SKM-1 (cell line): ENCODE measurements at regions not wholly inside any gene's neighbourhood (a gene's known extent, or its start where the extent isn't known, plus 50 kb on each side); places are given as distances from the start of the nearest gene placed in this dataset.

Experiments used
- DNase-seq: peaks from one replicate; lab custom pipeline; 2025; ENCODE audit not compliant: unreplicated experiment; lab: John Stamatoyannopoulos, UW

DNA sequence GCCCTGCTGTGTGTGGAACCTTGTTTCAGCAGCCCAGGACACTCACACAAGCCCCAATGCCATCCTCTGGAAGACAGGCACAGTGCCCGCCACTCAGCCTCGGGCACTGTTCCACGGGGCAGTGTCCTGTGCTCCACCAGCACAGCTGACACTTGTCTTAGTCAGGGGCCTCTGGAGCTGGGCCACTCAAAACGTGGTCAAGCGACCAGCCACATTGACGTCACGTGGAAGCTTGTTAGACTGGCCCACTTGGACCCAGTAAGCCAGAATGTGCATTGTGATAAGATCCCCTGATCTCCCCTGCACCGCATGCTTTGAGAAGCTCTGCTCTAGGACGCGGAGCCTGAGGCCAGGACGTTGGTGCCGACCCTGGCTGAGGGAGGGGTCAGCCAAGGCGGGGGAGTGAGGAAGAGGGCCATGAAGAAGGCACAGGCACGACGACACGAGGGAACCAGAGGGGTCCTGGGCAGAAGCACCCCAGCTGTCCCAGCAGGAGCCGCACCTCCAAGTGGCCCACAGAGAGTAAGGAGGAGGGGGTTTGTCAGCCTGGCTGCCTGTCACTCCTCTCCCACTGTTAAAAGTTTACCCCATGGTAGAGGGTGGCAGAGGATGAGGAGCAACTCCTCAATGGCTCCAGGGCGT is 64.6 kb downstream of the LINC01488 start:
- DNase-seq: no peak

DNA sequence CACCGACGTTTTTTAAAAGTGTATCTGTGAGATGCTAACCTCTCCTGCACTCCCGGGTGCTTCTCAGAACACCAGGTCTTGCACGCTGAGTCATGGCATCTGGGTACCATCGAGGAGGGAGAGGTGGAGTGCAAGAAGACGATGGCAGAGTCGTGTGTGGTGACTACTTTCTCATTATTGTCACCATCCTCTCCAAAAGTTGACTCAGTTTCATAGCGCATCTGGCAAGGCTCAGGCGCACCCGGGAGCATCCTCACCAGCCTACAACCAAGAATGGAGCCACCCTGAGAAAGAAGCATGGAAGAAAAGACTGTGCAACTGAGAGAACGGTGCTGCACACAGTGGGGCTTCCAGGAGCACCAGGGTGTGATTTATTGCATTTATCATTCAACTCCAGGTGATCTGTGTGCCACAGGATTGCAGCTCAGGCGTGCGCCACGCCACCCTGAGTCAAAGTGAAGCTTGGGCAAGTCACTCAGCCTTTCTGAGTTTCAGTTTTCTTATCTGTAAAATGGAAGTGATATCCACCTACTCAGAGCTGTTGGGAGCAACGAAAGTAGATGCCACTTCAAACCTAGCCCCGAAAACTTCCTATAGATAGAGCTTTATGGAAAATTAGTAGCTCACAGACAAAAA is 65.4 kb downstream of the LINC01488 start:
- DNase-seq: no peak

DNA sequence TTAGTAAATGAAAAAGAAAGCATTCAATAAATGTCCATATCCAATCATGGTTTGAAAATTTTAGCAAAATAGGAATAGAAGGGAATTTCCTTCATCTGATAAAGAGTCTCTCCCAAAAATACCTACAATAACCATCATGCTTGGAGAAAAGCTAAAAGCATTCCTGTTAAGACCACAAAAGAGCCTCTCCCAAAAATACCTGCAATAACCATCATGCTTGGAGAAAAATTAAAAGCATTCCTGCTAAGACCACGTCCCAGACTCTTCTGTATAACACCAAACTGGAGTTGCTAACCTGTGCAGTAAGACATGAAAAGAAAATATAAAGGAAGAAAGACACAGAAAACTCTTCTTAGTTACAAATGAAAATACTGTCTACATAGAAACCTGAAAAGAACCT is 69.4 kb downstream of the LINC01488 start:
- no peak for DNase-seq

DNA sequence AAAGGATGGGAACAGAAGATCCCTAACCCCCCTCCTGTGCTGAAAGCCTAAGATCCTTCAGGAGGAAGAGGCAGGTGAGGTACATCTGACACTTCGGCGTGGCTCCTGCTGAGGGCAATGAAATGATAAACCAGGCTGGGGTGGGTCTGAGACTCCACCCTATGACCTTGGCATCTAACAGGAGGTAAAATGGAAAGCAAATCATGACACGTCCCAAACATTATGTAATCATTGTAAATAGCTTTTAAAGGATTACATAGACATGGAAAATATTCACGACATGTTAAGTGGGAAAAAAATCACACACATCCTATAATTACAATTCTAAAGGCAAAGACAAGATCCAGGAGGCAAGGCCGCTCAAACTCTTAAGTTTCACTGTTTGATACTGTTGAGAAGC is 70.5 kb downstream of the LINC01488 start:
- no peak for DNase-seq

DNA sequence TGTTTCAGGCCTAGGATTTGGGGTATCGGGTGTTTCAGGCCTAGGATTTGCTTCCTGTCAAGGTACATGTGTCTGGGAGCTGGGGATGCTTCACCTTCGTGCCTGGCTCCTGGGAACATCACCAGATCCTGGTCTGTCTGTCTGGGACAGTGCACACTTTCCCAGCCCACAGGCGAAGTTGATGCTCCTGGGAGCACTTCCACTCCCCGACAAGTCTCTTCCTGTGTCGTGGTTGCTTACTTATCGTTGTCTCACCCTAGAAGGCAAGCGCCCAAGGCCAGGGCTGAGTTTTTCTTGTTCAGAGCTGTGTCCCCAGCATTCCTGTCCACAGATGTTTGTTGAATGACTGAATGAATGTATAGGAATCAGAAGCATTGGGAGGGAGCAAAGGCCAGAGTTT is 71.5 kb downstream of the LINC01488 start:
- no peak for DNase-seq

DNA sequence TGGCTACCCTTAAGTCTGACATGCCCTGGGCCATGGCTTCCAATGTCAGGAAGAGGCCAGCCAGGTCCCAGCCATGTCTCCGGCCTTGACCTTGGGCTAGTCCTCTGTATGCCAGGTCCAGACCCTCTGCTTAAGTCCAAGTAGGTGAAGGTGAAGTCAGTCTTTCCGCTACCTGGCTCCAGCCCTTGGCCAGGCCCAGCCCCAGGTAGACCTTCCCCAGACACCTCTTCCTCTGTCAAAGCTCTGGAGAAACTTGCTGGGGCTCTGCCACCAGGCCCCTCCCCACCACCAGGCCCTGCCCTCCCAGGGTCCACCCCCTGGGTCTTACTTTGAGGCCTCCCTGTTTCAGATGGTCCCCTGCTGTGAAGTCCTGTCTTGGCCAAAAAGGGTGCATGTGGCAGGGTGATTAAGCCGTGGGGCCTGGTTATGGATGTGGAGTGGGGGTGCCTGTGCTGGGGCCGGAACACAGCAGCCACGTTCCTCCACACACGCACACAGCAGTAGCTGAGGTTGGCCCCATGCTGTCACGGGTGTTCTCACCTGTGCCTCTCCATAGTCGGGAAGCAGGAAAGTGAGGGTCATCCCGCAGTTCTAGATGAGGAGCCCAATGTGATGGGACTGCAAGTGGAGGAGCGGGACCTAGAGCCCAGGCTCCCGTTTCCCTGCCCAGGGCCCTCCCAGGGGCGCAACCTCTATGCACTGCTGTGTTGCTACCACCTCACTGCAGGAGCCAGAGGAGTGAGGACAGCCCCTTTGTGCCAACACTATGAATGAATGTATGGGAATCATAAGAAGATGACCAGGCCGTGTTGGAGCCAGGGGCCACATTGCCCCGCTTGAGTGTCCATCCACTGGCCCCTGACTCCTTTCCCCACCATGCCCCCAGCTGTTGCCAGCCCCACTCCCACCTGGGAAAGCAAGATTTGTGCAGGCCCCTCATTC is 72.2 kb downstream of the LINC01488 start:
- DNase-seq: no peak

DNA sequence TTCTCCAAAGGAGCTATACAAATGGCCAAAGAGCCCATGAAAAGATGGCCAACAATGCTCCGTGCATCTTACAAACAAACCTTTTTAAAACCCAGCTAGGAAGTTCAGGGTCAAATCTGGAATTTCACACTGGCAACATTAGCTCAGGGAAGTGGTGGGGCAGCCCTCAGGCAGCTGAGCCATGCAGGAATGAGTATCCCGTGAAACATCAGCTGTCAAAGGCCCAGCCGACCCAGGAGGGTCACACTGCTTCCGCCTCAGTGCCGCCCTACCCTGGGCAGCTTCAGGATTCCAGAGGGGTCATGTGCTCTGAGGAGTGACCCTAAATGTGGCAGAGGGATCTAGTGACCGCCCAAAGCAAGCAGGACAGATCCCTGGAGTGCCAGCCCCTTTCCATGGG is 73.4 kb downstream of the LINC01488 start:
- no peak for DNase-seq

DNA sequence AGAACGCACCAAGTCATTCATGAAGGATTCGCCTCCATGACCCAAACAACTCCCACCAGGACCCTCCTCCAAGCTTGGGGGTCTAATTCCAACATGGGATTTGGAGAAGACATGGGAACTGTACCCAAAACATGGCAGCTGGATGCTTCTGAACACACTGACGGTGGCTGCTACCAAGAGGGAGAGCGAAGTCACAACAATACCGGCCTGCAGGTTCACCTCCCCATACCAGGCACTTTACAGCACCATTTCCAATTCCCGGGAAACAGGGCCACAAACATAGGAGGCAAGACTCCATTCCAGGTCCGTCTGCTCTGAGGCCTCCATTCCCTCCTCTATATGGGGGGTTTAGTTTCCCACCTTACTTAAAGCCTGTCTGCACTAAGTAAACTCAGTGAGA is 75.8 kb downstream of the LINC01488 start:
- no peak for DNase-seq

DNA sequence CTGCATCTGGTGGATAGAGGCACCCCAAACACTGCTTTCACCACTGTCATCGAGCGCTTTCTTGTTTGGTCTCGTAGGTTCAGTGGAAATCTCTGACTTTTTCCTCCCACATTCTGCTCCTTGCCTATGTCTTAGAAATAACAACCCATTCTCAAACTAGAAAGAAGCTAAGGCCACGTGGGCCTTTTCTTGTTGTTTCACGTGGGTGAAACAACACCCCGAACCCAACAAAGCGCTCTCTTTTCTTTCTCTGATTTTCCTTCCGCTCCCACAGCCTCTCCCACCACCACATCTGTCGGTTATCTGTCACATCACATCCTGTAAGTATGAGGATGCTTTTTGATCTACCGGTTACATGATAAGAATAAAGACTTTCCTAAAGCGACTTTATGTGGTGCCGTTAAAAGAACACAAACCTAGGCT is 77.1 kb downstream of the LINC01488 start:
- DNase-seq: no peak

DNA sequence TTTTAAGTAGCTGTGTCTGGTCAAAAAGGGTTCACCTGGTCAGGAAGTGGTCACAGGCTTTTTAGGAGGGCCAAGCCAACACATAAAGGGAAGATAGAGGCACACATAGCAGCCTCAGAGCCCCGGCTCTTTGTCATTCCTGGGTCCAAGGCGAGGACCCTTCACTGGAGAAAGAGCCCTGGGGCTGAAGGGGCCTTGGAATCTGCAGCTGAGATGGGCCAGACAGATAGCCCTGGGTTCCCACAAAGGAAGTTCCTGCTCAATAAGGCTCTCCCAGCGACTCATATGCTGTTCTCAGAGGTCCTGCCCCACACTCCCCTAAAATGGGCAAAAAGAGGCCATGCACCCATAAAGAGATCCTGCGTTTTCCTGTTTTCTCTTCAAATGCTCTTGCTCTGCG is 77.7 kb downstream of the LINC01488 start:
- no peak for DNase-seq

DNA sequence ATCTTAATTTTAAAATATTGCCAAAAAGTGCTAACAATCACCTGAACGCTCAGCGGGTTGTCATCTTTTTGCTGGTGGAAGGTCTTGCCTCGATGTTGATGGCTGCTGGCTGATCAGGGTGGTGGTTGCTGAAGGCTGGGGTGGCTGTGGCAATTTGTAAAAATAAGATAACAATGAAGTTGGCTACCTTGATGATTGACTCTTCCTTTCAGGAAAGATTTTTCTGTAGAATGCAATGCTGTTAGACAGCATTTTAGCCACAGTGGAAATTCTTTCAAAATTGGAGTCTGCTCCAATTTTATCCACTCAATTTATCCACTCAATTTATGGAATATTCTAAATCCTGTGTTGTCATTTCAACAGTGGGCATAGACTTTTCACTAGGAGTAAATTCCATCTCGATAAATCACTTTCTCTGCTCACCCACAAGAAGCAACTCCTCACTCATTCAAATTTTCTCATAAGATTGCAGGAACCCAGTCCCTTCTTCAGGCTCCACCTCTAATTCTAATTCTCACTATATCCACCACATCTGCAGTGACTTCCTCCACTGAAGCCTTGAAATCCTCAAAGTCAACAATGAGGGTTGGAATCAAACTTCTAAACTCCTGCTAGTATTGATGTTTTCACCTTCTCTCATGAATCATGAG is 78.8 kb downstream of the LINC01488 start:
- no peak for DNase-seq

DNA sequence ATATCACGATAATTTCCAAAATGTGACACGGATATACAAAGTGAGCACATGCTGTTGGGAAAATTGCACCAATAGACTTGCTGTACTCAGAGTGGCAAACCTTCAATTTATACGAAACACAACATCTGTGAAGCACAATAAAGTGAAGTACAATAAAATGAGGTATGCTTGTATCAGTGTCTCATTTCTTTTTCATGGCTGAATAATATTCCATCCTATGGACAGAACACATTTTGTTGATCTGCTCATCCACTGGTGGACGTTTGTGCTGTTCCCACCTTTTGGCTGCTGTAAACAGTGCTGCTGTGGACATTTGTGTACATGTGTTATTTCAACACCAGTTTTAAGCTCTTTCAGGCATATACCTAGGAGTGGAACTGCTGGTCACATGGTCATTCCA is 78.7 kb upstream of the CCND1 start:
- no peak for DNase-seq

DNA sequence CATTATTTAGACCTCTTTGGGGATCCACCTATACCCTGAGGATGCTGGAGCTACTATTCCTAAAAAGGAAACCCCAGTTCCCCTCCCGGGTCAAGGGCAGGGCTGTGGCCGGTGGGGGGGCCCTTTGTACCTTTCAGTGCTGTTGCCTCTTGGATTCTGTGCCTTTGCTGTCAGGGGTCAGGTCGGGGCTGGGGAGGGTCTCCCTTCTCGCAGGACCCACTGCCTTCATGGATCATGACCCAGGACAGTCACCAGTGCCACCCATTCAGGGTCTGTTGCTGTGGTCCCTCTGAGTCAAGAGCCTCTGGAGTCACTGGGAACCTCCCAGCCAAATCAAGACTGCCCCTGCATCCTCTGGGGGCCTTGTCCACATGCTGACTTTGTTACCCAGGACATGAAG is 78.1 kb upstream of the CCND1 start:
- DNase-seq: no peak

DNA sequence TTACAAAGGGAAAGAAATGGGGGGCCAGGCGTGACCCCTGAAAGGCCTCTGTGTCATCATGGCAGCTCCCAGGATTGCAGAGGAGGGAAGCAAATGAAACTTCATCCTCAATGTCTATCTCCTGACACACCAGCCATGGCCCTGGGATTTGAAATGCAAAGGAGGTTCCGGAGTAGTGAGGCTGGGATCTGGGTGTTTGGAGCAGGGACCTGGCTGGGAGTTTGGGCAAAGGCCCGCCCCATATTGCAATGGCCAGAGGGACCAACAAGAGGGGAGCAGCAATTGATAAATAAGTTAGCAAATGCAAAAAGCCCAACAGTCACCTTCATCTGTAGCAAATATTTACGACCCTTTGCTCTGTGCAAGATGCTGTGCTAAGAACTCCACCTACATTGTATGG is 77.7 kb upstream of the CCND1 start:
- DNase-seq: no peak

DNA sequence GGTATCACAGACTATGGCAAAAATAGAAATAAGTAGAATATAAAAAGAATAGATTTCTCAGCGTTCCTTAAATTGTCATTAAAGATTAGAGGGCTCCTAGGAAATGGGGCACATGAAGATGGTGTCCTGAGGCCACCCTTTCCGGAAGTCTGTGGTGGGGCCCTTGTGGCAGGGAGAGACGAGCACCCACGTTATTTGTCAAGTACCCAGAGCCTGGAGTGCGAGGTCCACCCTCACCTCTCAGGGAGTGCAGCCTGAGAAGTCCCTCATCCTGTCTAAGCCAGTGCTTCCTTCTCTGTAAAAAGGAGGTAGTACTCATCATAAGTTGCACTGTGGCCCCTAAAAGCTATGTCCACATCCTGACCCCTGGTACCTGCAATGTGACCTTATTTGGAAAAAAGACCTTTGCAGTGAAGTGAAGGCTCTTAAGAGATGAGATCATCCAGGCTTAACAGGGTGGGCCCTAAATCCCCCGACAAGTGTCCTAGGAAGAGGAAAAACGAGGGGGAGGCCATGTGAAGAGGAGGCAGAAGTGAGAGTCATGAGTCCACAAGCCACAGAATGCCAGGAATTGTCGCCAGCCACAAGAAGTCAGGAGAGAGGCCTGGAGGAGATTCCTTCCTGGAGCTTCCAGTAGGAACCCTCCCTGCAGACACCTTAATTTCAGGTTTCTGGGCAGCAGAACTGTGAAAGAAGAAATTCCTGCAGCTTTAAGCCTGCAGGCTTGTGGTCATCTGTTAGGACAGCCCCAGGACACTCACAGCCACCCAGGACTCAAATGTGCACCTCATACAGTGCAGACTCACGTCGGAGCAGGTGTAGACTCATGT is 76.8 kb upstream of the CCND1 start:
- no peak for DNase-seq

DNA sequence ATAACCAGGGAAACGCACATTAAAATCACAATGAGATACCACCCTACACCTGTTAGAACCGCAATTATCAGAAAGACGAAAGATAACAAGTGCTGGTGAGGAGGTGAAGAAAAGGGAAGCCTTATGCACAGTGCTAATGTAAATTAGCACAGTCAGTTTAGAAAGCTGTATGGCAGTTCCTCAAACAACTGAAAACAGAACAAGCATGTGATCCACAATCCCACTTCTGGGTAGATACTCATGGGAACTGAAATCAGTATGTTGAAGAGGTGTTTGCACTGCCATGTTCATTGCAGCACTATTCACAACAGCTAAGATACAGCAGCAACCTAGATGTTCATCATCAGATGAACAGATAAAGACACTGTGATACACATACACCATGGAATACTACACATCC is 75.0 kb upstream of the CCND1 start:
- DNase-seq: no peak

DNA sequence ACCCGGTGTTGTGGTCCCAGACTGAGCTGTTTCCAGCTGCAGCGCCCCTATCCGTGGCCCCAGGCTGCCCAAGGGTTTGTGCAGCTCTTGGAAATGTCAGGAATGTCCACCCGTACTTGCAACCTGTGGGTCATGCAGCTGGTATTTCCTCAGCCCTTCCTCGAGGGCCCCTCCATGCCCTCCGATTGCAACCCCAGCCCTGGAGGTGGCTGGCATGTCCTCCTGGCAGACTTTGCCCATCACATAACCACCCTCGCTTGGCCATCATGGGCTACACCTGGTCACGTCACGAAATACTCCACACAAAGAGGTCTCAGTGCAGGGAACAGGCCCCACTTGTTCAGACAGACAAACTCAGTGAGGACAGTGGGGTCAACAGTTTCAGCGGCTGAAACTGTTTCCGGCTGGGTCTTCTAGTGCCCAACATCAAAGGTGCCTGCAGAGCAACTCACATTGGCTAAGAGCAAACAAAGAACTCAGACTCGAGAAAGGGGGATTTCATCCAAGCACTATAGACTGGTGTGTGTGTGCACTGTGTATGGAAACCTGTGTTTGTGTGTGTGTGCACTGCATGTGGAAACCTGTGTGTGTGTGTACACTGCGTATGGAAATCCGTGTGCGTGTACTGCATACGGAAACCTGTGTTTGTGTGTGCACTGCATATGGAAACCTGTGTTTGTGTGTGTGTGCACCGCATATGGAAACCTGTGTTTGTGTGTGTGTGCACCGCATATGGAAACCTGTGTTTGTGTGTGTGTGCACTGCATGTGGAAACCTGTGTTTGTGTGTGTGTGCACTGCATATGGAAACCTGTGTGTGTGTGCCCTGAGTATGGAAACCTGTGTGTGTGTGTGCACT is 72.8 kb upstream of the CCND1 start:
- no peak for DNase-seq

DNA sequence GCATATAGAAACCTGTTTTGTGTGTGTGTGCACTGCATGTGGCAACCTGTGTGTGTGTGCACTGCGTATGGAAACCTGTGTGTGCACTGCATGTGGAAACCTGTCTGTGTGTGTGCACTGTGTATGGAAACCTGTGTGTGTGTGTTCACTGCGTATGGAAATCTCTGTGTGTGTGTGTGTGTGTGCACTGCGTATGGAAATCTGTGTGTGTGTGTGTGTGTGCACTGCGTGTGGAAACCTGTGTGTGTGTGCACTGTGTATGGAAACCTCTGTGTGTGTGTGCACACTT is 72.2 kb upstream of the CCND1 start:
- no peak for DNase-seq

DNA sequence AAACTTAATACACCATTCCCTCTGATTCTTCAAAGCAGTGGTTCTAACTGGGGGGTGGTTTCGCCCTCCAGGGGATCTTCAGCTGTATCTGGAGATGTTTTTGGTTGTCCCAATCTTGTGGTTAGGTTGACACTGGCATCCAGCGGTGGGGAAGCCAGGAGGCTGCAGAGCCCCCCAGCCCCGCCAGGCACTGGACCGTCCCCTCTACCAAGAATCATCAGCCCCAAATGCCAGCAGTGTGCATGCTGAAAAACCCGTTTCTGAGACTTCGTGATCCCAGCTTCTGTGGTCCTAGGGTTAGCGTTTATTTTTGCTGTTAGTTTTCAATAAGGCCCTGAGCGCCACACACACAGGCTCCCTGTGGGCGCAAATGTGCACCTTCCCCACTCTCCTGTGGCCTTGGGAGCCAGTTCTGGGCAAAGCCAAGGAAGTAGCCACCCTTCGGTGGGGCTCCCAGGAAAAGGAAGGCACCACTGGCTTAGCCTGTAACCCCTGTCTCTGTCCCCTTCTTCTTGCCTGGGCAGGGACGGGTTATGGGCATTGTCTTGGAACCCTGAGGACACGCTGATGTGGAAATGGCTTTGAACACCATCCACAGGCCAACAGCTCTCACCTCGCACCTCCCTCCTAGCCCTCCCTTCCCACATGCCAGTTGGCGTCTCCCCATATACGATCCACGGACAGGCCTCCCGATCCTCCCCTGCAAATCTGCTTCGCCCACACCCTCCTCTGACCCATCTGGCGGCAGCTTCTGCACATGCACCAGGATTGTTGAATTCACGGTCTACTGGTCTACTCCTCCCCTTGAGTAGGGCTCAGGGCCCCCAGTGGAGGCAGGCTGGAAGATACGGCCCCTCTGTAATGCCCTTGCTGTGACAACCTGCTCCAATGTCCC is 71.4 kb upstream of the CCND1 start:
- no peak for DNase-seq
